Erythroblast (primary cell): ENCODE measurements at regions not wholly inside any gene's neighbourhood (a gene's known extent, or its start where the extent isn't known, plus 50 kb on each side); places are given as distances from the start of the nearest gene placed in this dataset.
"Not testable (repeated sequence)": the region's sequence is repeated elsewhere in the genome, so short reads cannot be mapped to it uniquely, and the experiment has no call there.

Source experiments
- DNase-seq, 2 experiments: peaks; one replicate each; lab custom pipeline; 2025; lab: John Stamatoyannopoulos, UW
- GATA1 ChIP-seq: IDR thresholded peaks from 2 replicates; pipeline ENCODE4 v1.6.1; 2011; ENCODE audit warnings: low read depth, mild to moderate bottlenecking, control low read depth, low read length, moderate library complexity
- POLR2A ChIP-seq: IDR thresholded peaks from 2 replicates; pipeline ENCODE4 v1.6.1; 2011; ENCODE audit warnings: mild to moderate bottlenecking, low read length

DNA sequence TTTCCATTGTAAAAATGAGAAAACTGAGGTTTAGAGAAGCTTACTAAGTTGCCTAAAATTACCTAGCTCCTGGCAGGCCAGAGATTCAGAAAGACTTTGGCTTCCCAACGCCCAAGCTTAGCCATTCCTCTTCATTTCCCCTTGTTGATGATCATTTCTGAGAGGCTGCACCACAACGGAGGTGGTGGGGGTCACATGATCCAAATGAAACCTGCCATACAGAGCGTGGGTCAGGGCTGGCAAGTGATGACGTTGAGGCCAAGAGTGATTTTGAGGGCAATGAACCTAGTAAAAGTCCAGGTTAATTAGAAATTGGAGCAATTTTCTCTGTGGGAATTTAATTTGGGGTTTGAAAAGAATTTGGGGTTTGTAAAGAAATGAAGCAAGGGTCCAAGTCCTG is 109.9 kb downstream of the TMEM182 start:
- TF ChIP-seq POLR2A (no peak), GATA1 (no peak)
- DNase-seq: no peak

DNA sequence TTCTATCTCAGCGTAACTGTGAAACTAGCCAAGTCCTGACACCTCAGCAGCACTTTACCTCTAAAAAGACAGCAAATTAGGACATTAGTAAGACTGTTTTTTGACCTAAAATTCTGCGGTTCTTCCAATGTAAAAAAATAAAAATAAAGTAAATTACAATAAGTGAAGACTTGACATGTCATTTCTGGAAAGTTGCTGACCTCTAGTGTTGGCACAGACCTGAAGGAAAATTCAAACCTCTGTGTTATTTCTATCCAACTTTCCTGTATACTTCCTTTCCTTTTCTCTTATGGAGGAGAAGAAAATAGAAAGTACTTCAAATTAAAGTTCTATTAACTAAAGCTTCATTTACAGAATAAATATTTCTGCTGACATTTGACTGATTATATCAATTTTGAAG is 110.6 kb downstream of the TMEM182 start:
- no peak for TF ChIP-seq GATA1
- no peak for TF ChIP-seq POLR2A
- DNase-seq: peak in 1 of 2 experiments; percentile 2

DNA sequence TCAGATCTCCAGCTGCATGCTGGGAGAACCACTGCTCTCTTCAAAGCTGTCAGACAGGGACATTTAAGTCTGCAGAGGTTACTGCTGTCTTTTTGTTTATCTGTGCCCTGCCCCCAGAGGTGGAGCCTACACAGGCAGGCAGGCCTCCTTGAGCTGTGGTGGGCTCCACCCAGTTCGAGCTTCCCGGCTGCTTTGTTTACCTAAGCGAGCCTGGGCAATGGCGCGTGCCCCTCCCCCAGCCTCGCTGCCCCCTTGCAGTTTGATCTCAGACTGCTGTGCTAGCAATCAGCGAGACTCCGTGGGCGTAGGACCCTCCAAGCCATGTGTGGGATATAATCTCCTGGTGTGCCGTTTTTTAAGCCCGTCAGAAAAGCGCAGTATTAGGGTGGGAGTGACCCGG is 117.7 kb downstream of the TMEM182 start:
- DNase-seq: not testable (repeated sequence)

DNA sequence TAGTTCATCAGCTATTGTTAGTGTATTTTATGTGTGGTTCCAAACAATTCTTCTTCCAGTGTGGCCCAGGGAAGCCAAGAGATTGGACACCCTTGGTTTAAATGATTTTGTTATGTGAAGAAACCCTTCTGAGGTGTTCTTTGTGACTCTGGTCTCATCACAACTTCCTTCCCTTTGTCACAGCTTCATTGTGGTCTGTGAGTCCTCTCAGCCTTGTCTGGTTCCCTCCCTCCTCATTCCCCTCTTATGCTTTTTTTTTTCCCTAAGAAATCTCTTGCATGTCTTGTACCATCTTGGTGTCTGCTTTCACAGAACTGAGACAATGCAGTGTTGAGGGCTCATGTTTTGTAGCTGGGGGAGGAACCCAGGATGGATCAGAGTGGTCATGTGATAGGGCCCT is 118.9 kb downstream of the TMEM182 start:
- DNase-seq: no peak
- TF ChIP-seq GATA1 (no peak), POLR2A (no peak)

DNA sequence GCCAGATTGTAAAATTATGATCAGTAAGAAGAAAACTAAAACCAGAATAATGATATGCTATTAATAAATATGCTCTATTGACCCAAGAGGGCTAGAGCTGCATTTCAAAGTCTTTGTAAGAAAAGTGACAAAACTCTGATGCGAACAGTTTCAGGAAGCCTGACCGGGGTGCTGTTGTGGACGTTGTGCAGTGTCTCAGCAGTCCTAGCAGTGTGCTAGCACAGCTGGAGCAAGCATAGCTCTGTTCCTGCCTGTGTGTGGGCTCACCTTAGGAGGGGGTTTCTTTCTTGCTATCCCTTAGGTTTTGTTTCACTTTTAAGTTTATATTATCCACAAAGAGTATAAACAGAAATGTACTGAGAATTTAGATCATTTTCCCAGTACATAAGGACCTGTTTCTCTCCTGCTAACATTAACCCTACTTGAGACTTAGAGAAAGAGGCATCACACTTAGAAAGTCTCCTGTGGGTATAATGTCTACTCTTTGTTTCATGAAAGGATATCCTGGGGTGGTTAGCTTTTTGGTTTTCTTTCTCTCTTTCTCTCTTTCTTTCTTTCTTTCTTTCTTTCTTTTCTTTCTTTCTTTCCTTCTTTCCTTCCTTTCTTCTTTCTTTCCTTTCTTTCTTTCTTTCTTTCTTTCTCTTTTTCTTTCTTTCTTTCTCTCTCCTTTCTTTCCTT is 124.5 kb downstream of the TMEM182 start:
- TF ChIP-seq POLR2A (no peak), GATA1 (no peak)
- no peak for DNase-seq

DNA sequence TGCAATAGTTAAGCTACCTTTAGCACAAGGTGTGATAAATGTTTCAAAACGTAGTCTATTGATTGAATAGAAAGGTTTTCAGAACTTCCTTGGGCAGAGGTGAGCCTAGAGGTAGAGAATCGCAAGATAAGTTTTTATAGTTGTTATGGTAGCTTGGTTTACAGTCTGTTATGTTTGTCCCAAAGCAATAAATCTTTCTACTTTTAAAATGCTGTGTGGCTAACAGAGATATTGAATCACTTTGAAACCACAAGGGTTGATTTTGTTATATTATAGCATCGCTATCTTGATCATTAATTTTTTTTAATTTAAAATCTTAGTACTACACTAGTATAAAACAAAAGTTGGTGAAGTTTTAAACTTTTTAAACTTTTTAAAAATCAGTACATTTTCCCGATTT is 126.7 kb downstream of the TMEM182 start:
- TF ChIP-seq GATA1 (no peak), POLR2A (no peak)
- no peak for DNase-seq

DNA sequence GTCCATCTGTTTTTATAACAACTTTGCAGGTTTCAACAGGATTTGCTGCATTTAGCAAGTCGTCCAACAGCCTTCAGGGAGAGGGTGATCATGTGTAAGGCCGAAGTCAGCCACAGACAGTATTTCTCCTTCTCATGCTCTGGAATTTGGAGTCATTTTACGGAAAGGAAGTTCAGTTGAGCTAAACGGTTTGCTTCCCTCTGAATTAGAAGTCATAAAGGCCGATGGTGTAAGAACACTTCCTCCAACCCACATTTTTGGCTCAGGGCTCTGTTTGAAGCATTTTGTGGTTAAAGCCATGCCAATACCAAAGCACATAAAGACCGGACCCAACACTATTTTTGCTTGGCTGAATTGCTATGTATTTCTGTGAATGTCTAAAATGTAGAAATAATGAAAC is 129.5 kb downstream of the TMEM182 start:
- no peak for DNase-seq
- TF ChIP-seq POLR2A (no peak), GATA1 (no peak)

DNA sequence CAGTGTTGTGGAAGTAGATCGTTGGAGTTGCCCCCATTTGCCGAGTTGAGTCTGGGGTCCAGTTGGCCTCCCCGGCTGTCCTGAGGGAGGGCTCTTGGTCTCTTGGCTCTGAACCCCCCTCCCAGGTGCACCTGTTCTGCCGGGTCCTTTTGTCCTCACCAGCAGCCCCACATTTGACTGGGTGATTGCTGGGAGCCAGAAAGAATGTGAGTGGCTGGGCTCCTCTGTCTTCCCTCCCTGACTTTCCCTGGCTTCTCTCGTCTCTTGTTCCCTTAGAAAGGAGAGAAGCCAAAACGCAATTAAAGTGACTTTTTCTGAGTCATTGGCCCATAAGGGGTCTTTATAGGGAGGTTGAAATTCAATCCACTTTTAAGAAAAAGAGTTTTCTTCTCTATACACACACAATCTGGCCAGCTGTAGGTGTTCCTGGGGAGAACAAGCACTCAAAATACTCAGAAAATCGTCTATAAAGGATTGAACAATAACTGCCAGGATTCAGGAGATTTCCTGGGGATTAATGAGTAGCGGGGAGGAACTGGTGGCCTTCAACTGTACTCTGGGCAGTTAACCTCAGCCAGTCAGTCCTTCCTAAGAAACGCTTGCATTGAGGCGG is 131.0 kb downstream of the TMEM182 start:
- TF ChIP-seq GATA1 (no peak), POLR2A (no peak)
- DNase-seq: no peak

DNA sequence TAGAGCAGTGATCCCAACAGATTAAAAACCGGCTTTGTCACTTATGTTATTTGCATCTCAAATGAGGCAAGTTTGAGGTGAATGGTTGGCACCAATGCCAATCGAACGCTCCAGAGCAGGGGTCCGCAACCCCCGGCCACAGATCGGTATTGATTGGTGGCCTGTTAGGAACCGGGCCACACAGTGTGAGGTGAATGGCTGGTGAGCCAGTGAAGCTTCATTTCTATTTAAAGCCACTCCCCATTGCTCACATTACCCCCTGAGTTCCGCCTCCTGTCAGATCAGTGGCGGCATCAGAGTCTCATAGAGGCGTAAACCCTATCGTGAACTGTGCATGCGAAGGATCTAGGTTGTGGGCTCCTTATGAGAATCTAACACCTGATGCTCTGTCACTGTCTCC is 132.0 kb downstream of the TMEM182 start:
- DNase-seq: no peak

DNA sequence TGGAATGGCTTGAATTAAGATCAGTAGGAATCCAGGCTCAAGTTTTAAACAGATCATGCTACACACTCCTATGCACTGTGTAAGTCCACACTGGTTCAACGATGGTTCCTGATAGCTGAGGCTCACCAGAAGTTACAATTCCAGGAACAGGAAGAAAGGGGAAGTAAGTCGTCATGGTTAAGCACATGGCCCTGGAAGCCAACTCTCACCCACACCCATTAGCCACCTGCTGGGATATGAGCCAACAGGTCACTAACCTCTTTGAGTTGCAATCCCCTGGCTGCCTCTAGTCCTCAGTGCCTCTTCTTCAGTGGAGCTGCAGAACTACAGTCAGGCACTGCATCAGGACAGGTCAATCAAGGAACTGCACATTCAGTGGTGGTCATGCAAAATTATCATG is 133.5 kb downstream of the TMEM182 start:
- DNase-seq: no peak
- TF ChIP-seq POLR2A: no peak
- TF ChIP-seq GATA1: no peak

More for the DNA sequence above, 132.0 kb downstream of the TMEM182 start:
- TF ChIP-seq POLR2A (no peak), GATA1 (no peak)

DNA sequence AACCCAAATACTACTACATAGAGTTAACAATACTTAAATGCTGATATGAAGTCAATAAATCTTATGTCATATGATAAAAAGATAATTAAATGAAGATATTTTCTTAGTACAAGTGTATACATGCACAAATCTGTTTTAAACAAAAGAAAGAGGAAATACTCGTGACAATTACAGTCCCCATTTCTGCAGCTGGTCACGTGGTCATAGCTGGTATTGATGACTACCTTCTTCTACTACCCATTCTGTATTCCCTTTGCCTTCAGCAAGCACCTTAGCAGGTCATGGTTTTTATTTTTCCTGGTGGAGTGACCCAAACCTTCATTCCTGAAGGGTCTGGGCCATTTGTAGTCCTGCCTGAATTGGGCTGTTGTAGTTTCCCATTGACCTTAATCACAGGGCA is 147.4 kb downstream of the TMEM182 start:
- DNase-seq: not testable (repeated sequence)

DNA sequence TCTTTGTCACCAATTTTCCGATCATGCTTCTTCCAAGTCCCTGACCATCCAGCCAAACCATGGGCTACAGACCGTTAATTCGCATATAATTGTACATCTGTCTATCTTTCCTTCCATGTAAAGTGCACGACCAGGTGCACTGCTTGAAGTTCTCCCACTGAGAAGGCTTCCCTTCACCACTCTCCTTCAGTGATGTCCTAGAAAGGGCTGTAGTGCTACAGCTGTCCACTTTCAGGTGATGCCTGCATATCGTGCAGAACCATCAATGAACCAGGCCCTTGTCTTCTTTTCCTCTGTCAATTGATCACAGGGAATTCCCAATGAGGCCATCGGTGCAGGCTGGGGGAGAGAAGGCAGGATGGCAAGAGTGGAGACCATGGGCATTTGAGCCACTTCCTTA is 148.9 kb downstream of the TMEM182 start:
- DNase-seq: no peak
- TF ChIP-seq GATA1 (no peak), POLR2A (no peak)

DNA sequence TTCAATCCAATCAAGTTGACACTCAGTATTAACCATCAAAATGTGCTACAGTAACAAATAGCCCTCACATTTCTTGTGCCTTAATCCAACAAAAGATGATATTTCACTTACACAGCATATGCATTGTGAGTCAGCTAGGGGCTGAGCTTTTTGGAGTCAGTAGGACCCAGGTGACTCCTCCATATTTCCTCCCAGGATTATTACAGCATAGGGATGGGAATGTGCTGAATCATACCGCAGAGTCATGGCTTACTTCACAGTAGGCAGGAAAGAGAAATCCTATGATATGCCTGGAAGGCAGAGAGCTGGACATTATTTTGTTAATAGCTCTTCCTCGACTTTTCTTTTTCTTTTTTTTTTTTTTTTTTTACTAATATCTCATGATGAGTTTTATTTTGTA is 153.3 kb downstream of the TMEM182 start:
- DNase-seq: no peak
- TF ChIP-seq GATA1 (no peak), POLR2A (no peak)

DNA sequence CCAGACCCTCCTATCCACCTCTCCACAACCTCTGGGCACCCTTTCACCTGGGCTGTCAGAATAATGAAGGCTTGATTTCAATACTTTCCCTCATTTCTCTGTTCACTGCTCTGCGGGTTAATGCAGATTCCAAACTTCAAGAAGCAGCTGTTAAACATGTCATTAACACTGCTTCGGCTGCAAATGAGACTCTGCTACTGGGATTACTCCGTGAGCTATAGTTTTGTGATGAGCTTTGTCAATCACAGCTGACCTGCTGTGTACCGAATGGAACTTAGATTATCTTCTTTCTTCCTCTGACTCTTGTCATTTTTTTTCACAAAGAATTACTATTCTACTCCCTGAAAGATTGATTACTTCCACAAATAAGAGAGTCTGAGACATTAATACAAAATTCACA is 160.5 kb downstream of the TMEM182 start:
- TF ChIP-seq GATA1 (no peak), POLR2A (no peak)
- DNase-seq: no peak

DNA sequence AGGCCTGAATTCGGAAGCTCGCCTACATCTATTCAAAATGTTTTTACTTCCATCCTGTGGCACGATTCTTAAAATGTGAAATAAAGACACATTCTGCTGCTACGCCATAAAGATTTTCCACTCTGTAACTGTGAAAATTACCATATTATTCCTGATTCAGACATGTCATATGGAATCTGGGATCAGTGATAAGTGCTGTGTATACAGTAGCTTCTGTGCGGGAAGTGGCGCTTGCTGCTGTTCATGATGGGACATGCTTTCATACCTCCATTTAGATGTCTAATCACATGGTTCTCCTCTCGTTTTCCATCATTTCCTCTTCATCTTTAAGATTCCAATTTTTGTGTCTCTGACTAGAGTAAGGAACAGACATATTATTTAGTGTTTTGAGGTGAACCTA is 163.2 kb downstream of the TMEM182 start:
- TF ChIP-seq GATA1 (no peak), POLR2A (no peak)
- no peak for DNase-seq
